ENCODE measurements at regions not wholly inside any gene's neighbourhood (a gene's known extent, or its start where the extent isn't known, plus 50 kb on each side); places are given as distances from the start of the nearest gene placed in this dataset.

DNA sequence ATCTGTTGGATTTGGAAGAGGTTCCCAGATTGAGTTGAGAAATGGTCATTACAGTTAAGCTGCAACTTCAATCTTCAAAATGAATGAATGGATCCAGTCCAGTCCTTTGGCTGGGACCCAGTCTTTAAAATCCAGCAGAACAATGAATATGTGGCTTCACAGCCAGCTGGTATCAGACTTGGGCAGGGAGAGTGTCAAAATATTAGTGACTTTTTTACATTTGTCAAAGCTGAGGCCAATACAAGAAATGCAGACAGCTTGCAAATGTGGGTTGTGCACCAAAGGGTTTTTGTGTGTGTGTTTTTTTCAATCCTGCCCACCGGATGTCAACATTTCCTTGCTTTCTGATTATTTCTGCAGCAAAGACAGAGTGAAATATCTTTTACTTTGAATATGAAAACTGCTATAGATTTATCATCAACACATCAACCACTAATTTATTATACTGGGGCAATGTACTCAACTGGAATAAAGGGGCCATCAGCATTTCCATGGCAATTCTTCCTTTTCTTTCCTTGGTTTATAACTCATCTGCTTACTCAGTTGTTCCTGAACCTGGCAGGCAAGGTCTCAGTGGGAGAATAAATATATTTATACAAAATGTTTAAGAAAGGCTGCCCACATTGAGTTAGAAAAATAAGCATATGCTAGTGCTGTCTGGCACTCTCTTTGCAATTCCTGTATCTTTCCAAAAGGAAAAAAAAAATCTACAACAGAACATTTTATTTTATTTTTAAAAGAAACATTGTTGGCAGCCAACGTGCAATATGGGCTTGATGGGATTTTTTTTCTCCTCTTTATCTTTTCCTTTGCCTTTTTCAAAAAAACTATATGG, 491.6 kb upstream of the C1orf87 start:
- Histone ChIP-seq H3K9ac (ENCODE audit: low read length in 5 of 5) (no peak overlapping the region), H3K4me3 (ENCODE audit: low read depth in 1 of 5, low read length in 5 of 5) (no peak overlapping the region), H3K27me3 (ENCODE audit: control insufficient read depth in 5 of 5, insufficient read depth in 4 of 5, low read length in 5 of 5) (no peaks in the 10 kb centered on the region), H3K4me1 (ENCODE audit: control insufficient read depth in 5 of 5, insufficient read depth in 5 of 5, low read length in 5 of 5) (peaks cover 0 to 5% (median 0%) of the 10 kb centered on the region in 5 donors), H3K9me3 (ENCODE audit: control insufficient read depth in 5 of 5, low read length in 5 of 5) (peaks cover 0 to 2% (median 0%) of the 10 kb centered on the region in 5 donors), H3K36me3 (ENCODE audit: control insufficient read depth in 5 of 5, insufficient read depth in 5 of 5, low read length in 5 of 5) (no peaks in the 10 kb centered on the region), H3K27ac (ENCODE audit: low read depth, low read length) (no peak overlapping the region)

DNA sequence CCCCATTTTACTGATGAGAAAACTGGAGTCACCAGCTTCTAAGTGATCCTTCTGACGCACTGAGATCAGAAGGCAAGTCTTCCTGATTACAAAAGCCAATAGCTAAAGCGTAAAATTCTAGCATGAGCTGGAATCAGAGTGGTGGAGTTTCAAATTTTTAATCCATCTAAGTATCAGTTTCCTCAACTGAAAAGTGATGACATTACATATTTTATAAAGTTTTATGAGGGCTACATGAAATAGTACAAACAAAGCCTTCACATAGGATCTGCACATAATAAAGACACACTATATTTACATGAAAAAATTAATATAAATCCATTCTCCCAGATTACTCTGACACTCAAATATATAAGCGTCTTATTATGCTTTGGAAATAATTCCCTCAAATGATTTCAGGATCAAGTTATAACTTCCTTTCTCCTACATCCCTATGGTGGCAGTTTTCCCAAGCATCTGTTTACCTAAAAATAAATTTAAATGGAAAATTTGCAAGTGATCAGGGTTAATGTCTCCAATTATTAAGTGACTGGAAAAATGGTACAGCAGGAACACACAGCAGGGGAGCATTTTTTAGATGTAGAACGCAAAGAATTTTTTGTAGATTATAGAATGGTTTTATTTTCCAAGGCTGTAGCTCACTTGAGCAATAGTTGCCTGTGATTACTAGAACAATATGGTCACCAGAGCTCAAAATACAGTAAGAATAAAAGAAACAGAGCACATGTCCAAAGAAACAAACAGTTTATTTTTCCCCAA, 490.4 kb upstream of the C1orf87 start:
- Histone ChIP-seq H3K4me3 (ENCODE audit: low read depth in 1 of 5, low read length in 5 of 5) (no peak overlapping the region), H3K36me3 (ENCODE audit: control insufficient read depth in 5 of 5, insufficient read depth in 5 of 5, low read length in 5 of 5) (no peaks in the 10 kb centered on the region), H3K4me1 (ENCODE audit: control insufficient read depth in 5 of 5, insufficient read depth in 5 of 5, low read length in 5 of 5) (peaks cover 0 to 5% (median 0%) of the 10 kb centered on the region in 5 donors), H3K9me3 (ENCODE audit: control insufficient read depth in 5 of 5, low read length in 5 of 5) (peaks cover 0 to 2% (median 0%) of the 10 kb centered on the region in 5 donors), H3K9ac (ENCODE audit: low read length in 5 of 5) (no peak overlapping the region), H3K27ac (ENCODE audit: low read depth, low read length) (no peak overlapping the region), H3K27me3 (ENCODE audit: control insufficient read depth in 5 of 5, insufficient read depth in 4 of 5, low read length in 5 of 5) (no peaks in the 10 kb centered on the region)

DNA sequence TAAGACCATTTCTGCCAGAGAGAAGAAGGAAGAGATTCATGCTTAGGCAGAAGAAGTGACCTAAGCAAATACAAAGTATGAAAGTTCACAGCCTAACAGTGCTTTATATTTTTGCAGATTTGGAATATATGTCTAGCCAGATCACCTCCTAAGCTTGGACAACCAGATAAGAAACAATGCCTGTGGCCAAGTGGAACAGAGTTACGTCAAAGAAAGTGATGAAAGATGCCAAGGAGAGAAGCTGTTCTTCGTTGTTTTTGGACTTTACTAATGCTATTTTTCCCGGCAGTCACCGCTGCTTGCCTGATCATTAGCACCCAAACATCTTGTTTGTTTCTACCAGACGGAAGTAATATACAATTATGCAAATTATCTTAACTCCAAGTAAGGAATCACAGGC, 489.2 kb upstream of the C1orf87 start:
- Histone ChIP-seq H3K27me3 (ENCODE audit: control insufficient read depth in 5 of 5, insufficient read depth in 4 of 5, low read length in 5 of 5) (no peaks in the 10 kb centered on the region), H3K9me3 (ENCODE audit: control insufficient read depth in 5 of 5, low read length in 5 of 5) (no peaks in the 10 kb centered on the region), H3K36me3 (ENCODE audit: control insufficient read depth in 5 of 5, insufficient read depth in 5 of 5, low read length in 5 of 5) (no peaks in the 10 kb centered on the region), H3K4me1 (ENCODE audit: control insufficient read depth in 5 of 5, insufficient read depth in 5 of 5, low read length in 5 of 5) (peaks cover 0 to 5% (median 0%) of the 10 kb centered on the region in 5 donors), H3K9ac (ENCODE audit: low read length in 5 of 5) (no peak overlapping the region), H3K27ac (ENCODE audit: low read depth, low read length) (no peak overlapping the region), H3K4me3 (ENCODE audit: low read depth in 1 of 5, low read length in 5 of 5) (no peak overlapping the region)

DNA sequence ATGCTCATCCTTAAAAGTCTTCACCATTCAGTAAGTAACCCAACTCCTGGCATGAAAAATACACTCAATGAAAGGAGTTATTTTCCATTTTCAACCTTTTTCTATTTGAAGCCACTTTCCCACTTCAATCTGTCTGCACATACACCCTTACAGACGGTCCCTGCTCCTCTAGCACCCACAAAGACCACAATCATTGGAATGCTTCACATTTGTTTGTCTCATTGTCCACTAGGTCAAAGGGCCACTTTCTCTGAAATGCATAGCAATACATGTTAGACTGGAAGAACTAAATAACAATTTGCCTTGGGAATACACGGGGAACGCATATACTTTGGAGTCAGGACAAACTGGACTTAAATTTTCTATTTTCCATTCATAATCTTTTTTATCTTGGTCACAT, 487.1 kb upstream of the C1orf87 start:
- Histone ChIP-seq H3K9me3 (ENCODE audit: control insufficient read depth in 5 of 5, low read length in 5 of 5) (no peaks in the 10 kb centered on the region), H3K27me3 (ENCODE audit: control insufficient read depth in 5 of 5, insufficient read depth in 4 of 5, low read length in 5 of 5) (no peaks in the 10 kb centered on the region), H3K4me3 (ENCODE audit: low read depth in 1 of 5, low read length in 5 of 5) (no peak overlapping the region), H3K36me3 (ENCODE audit: control insufficient read depth in 5 of 5, insufficient read depth in 5 of 5, low read length in 5 of 5) (no peaks in the 10 kb centered on the region), H3K4me1 (ENCODE audit: control insufficient read depth in 5 of 5, insufficient read depth in 5 of 5, low read length in 5 of 5) (peaks cover 0 to 5% (median 0%) of the 10 kb centered on the region in 5 donors), H3K27ac (ENCODE audit: low read depth, low read length) (no peak overlapping the region), H3K9ac (ENCODE audit: low read length in 5 of 5) (no peak overlapping the region)

DNA sequence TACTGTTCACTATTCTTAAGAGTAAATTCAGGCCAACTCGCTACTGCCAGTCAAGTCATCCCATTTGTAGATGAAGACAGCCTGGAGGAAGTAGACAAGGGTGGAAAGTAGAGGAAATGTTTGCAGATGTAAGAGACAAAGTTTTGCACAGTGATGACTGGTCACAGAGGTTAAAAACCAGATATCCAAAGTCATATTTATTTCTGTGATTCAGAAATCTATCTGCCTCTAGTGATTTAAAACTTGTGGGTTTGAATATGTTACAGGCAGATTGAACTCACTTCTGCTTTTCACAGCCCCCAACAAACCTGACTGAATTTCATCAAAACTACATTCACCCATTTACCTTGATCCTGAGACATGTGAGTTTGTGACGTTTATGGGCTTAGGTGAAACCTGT, 484.7 kb upstream of the C1orf87 start:
- Histone ChIP-seq H3K36me3 (ENCODE audit: control insufficient read depth in 5 of 5, insufficient read depth in 5 of 5, low read length in 5 of 5) (no peaks in the 10 kb centered on the region), H3K9me3 (ENCODE audit: control insufficient read depth in 5 of 5, low read length in 5 of 5) (no peaks in the 10 kb centered on the region), H3K9ac (ENCODE audit: low read length in 5 of 5) (no peak overlapping the region), H3K4me3 (ENCODE audit: low read depth in 1 of 5, low read length in 5 of 5) (no peak overlapping the region), H3K4me1 (ENCODE audit: control insufficient read depth in 5 of 5, insufficient read depth in 5 of 5, low read length in 5 of 5) (peaks cover 0 to 3% (median 0%) of the 10 kb centered on the region in 5 donors), H3K27me3 (ENCODE audit: control insufficient read depth in 5 of 5, insufficient read depth in 4 of 5, low read length in 5 of 5) (no peaks in the 10 kb centered on the region), H3K27ac (ENCODE audit: low read depth, low read length) (no peak overlapping the region)

DNA sequence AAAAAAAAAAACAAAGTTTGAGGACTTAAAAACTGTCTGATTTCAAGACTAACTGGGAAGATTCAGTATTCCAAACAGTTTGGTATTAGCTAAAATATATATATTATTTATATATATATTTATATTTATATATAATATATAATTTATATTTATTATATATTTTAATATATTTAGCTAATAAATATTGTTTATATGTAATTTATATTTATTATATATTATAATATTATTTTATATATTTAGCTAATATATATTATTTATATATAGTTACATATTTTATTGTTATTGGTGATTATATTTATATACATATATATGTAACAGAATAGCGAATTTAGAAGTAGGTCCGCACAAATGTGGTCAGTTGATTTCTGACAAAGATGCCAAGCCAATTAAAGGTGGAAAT, 480.2 kb upstream of the C1orf87 start:
- Histone ChIP-seq H3K27ac (ENCODE audit: low read depth, low read length) (no peak overlapping the region), H3K9me3 (ENCODE audit: control insufficient read depth in 5 of 5, low read length in 5 of 5) (no peaks in the 10 kb centered on the region), H3K4me3 (ENCODE audit: low read depth in 1 of 5, low read length in 5 of 5) (no peak overlapping the region), H3K9ac (ENCODE audit: low read length in 5 of 5) (no peak overlapping the region), H3K4me1 (ENCODE audit: control insufficient read depth in 5 of 5, insufficient read depth in 5 of 5, low read length in 5 of 5) (no peaks in the 10 kb centered on the region), H3K36me3 (ENCODE audit: control insufficient read depth in 5 of 5, insufficient read depth in 5 of 5, low read length in 5 of 5) (no peaks in the 10 kb centered on the region), H3K27me3 (ENCODE audit: control insufficient read depth in 5 of 5, insufficient read depth in 4 of 5, low read length in 5 of 5) (no peaks in the 10 kb centered on the region)

DNA sequence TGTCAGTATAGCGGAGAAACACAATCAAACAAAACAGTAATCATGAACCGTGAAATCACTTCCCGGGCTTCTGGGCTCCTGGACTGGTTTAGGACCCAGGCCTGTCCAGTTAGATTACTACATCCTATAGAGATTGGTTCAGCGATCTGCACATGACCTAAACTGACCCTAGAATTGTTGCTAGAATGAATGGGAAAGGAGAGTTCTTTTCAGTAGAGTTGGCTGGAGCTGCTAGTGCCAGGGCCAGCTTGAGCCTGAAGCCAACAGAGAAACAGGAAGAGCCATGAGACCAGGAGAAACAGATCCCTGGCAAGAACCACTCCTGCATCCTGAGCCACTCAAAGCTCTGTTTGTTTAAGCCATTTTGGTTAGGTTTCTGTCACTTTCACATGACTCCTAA, 474.3 kb upstream of the C1orf87 start:
- H3K4me1 ChIP-seq (ENCODE audit: control insufficient read depth in 5 of 5, insufficient read depth in 5 of 5, low read length in 5 of 5) = peaks cover 0 to 6% (median 0%) of the 10 kb centered on the region in 5 donors
- H3K4me3 ChIP-seq (ENCODE audit: low read depth in 1 of 5, low read length in 5 of 5) = no peak overlapping the region
- H3K27ac ChIP-seq (ENCODE audit: low read depth, low read length) = no peak overlapping the region

DNA sequence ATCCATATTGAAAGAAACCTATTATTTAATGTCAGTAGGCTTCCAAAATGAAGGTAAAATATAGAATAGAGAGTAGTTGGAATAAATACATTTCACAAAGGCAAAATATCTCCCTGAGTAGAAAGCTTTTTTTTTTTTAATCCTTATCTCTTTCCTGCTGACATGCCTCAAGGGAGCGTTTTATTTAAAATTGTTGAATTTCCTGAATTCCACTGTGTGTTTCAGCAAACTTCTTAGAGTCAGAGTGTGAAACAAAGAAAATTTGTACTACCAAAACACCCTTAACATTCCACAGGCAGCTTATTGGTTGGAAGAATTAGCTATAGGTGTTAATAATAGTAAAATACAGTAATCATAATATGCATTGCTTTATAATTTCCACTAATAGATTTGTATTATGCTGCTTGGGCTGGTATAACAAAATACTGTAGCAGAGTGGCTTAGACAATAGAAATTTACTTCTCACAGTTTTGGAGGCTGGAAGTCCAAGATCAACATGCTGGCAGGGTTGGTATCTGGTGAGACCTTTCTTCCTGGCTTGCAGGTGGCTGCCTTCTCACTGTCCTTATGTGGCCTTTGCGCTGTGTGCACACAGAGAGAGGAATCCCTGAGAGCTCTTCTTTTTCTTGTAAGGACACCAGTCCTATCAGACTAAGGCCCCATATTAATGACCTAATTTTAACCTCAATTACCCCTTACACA, 468.4 kb upstream of the C1orf87 start:
- Histone ChIP-seq H3K9me3 (ENCODE audit: control insufficient read depth in 5 of 5, low read length in 5 of 5) (peaks cover 3 to 10% (median 7%) of the 10 kb centered on the region in 5 donors), H3K4me3 (ENCODE audit: low read depth in 1 of 5, low read length in 5 of 5) (no peak overlapping the region), H3K36me3 (ENCODE audit: control insufficient read depth in 5 of 5, insufficient read depth in 5 of 5, low read length in 5 of 5) (no peaks in the 10 kb centered on the region), H3K27ac (ENCODE audit: low read depth, low read length) (no peak overlapping the region), H3K4me1 (ENCODE audit: control insufficient read depth in 5 of 5, insufficient read depth in 5 of 5, low read length in 5 of 5) (peaks cover 0 to 6% (median 0%) of the 10 kb centered on the region in 5 donors), H3K9ac (ENCODE audit: low read length in 5 of 5) (no peak overlapping the region), H3K27me3 (ENCODE audit: control insufficient read depth in 5 of 5, insufficient read depth in 4 of 5, low read length in 5 of 5) (no peaks in the 10 kb centered on the region)

More for the DNA sequence above, 474.3 kb upstream of the C1orf87 start:
- no peaks in the 10 kb centered on the region for H3K27me3 ChIP-seq (ENCODE audit: control insufficient read depth in 5 of 5, insufficient read depth in 4 of 5, low read length in 5 of 5)
- H3K9me3 ChIP-seq (ENCODE audit: control insufficient read depth in 5 of 5, low read length in 5 of 5) = no peaks in the 10 kb centered on the region
- H3K36me3 ChIP-seq (ENCODE audit: control insufficient read depth in 5 of 5, insufficient read depth in 5 of 5, low read length in 5 of 5) = no peaks in the 10 kb centered on the region
- H3K9ac ChIP-seq (ENCODE audit: low read length in 5 of 5) = no peak overlapping the region

DNA sequence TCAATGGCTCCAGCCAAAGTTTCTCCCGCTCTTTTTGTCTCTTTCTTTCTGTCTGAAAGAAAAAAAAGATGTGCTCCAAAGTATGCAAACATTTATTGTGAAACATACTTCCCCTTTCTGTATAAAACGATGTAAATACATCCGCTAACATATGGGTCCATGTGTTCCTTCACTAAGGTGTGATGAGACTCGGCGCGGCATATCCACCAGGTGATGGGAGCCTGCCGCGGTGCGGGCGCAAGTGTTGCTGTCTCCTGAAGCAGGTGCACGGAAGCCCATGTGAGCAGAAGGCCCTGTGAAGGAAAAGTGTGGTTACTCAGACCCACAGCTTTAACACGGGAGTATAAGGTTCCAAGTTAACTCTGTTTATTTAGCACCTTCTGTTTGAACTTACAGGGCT, 466.6 kb upstream of the C1orf87 start:
- Histone ChIP-seq H3K9me3 (ENCODE audit: control insufficient read depth in 5 of 5, low read length in 5 of 5) (peaks cover 3 to 10% (median 7%) of the 10 kb centered on the region in 5 donors), H3K27me3 (ENCODE audit: control insufficient read depth in 5 of 5, insufficient read depth in 4 of 5, low read length in 5 of 5) (no peaks in the 10 kb centered on the region), H3K4me1 (ENCODE audit: control insufficient read depth in 5 of 5, insufficient read depth in 5 of 5, low read length in 5 of 5) (peaks cover 0 to 6% (median 0%) of the 10 kb centered on the region in 5 donors), H3K36me3 (ENCODE audit: control insufficient read depth in 5 of 5, insufficient read depth in 5 of 5, low read length in 5 of 5) (no peaks in the 10 kb centered on the region), H3K27ac (ENCODE audit: low read depth, low read length) (no peak overlapping the region), H3K4me3 (ENCODE audit: low read depth in 1 of 5, low read length in 5 of 5) (no peak overlapping the region), H3K9ac (ENCODE audit: low read length in 5 of 5) (no peak overlapping the region)

DNA sequence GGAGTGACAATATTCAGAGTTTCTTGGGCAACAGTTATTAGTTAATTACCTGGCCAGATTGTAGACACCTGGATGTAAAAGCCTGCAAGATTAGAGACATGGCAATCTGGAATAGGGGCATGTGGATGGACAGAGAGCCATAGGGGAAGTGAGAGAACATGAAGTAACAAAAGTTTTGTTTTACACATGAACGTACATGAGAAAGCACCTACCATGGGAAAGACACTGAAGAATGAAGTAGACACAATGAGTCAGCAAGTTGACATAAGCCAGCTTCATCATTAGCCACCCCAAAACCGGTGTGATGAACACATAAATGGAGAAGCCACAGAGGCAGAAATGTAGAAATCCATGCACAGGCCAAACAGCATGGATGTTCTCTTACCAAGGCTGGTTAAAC, 462.1 kb upstream of the C1orf87 start:
- H3K4me3 ChIP-seq (ENCODE audit: low read depth in 1 of 5, low read length in 5 of 5) = no peak overlapping the region
- no peaks in the 10 kb centered on the region for H3K27me3 ChIP-seq (ENCODE audit: control insufficient read depth in 5 of 5, insufficient read depth in 4 of 5, low read length in 5 of 5)
- H3K4me1 ChIP-seq (ENCODE audit: control insufficient read depth in 5 of 5, insufficient read depth in 5 of 5, low read length in 5 of 5) = no peaks in the 10 kb centered on the region
- peaks cover 3 to 10% (median 7%) of the 10 kb centered on the region in 5 donors for H3K9me3 ChIP-seq (ENCODE audit: control insufficient read depth in 5 of 5, low read length in 5 of 5)
- H3K27ac ChIP-seq (ENCODE audit: low read depth, low read length) = no peak overlapping the region
- H3K36me3 ChIP-seq (ENCODE audit: control insufficient read depth in 5 of 5, insufficient read depth in 5 of 5, low read length in 5 of 5) = no peaks in the 10 kb centered on the region
- no peak overlapping the region for H3K9ac ChIP-seq (ENCODE audit: low read length in 5 of 5)

Measured in subcutaneous abdominal adipose tissue (tissue), 5 donors.